ENCODE measurements at regions not wholly inside any gene's neighbourhood (a gene's known extent, or its start where the extent isn't known, plus 50 kb on each side); places are given as distances from the start of the nearest gene placed in this dataset.

- TF ChIP-seq CTCF (IDR thresholded peaks at IDR 0.05) (no peak), EP300 (IDR thresholded peaks at IDR 0.05; ENCODE audit: low read depth) (no peak), POLR2A (IDR thresholded peaks at IDR 0.05) (no peak)
Measured at GRCh38 chr2:187842315-187842714, 288.1 kb upstream of the TFPI start.
